Cerebellar cortex (tissue), 1 donor: ENCODE measurements at regions not wholly inside any gene's neighbourhood (a gene's known extent, or its start where the extent isn't known, plus 50 kb on each side); places are given as distances from the start of the nearest gene placed in this dataset.

Experiments
- DNase-seq: peaks from one replicate; pipeline ENCODE4 v3.0.0-alpha.2; 2015; ENCODE audit warnings: low spot score

DNA sequence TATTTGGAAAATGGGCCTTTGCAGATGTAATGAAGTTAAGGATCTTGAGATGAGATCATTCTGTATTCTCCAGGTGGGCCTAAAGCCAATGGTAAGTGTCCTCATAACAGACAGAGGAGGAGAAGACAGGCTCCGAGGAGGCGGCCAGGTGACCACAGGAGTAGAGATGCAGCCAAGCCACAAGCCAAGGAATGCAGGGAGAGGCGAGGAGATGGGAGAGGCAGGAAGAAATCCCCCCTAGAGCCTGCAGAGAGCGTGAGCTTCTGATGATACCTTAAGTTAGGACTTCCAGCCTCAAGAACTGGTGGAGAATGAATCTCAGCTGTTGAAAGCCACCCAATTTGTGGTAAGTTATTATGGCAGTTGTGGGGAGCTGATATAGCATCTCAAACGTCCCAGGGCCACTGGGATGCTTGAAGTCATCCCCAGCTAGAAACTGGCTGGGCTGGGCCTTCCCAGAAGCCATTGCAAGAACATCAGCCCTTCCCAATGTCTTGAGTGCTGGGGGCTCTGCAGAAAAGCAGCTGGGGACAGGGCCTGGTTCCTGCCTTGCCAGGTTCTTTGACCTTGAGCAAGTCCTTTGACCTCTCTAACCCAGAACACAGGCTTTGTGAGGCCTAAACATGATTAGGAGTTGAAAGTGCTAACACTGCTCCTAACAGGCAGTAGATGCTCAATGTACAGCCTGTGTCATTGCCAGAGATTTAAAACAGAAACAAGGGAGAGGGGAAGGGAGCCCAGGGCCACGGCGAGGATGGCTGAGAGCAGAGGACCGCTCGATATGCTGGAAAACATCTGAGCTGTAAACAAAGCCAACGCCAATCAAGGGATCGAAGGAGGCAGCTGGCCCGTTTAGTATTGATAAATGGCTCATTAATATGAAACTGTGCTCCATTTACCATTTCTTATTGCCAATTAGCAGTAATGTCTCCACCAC is 632.3 kb downstream of the TBC1D22A start:
- no peak for DNase-seq

- no peak for DNase-seq
These were observed 630.7 kb downstream of the TBC1D22A start for GRCh38 chr22:47393191-47393590.

DNA sequence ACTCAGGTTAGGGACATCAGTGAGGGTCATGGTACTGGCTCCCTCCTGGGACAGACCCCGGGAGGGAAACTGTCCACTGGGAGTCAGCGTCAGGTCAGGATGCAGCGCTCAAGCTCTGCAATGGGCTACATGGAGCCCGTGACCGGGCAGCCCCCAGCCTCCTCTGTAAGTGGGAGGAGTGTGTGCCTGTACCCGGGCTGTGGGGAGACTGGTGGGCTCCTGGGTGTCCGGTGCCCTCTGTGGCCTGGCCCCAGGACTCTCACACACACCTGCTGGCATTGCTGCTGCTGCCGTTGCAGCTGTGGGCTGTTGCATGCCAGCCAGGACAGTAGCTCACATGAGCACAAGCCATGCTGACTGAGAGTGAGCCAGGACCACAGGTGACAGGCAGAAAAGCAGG is 630.3 kb downstream of the TBC1D22A start:
- DNase-seq = no peak

DNA sequence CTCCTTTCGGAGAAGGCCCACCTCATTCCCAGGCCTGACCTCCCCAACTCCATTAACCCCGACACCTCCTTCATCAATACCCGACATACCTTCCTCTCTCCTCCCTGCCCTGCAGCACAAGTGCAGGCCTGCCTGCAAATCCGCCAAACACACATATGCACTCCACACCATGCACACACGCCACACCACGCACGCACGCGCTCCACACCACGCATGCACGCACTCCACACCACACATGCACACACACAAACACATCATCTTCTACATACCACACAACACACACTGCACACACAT is 629.6 kb downstream of the TBC1D22A start:
- no peak for DNase-seq

- no peak for DNase-seq
These were observed 629.0 kb downstream of the TBC1D22A start for GRCh38 chr22:47391169-47392053.

DNA sequence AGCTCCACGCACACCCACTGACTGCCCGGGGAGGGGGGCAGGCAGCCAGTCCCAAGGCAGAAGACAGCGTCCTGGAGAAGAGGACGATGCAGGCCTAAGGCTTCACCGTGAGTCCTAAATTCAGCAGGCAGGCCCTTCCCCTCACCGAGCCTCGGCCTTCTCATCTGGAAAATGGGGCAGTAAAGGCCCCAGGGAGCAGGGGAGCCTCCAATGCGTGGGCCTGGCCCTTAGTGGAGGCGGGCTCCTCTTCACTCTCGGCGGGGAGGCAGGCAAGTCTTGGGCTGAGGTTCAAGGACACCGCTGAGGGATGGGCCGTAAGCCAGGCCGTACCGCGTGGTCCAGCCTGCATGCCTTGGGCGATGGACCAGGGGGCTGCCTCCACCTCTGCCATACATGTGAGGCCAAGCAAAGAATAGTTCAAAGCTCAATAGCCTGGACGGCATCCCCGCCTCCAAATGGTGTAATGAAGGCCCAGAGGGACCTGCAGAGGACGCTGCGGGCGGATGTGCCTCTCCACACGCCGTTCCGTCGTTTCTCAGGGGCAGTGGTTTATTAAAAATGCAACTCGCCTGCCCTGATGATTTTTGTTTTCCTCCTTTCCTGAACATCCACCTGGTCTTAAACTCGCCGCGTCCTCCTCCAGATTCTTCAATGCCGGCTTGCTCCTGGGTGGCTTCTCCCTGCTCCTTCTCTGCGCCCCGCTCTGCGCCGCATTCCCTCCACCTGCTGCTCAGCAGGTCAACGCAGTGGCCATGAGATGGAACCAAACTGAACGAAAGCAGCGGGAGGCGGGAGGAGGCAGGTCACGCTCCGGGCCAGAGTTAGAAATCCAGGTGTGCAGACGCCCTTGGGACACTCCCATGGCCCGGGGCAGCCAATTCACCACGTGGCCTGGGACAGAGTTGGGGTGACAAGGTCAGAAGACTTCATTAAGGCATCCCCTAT is 627.8 kb downstream of the TBC1D22A start:
- DNase-seq = no peak

- no peak for DNase-seq
These were observed 626.8 kb downstream of the TBC1D22A start for GRCh38 chr22:47389201-47389600.

DNA sequence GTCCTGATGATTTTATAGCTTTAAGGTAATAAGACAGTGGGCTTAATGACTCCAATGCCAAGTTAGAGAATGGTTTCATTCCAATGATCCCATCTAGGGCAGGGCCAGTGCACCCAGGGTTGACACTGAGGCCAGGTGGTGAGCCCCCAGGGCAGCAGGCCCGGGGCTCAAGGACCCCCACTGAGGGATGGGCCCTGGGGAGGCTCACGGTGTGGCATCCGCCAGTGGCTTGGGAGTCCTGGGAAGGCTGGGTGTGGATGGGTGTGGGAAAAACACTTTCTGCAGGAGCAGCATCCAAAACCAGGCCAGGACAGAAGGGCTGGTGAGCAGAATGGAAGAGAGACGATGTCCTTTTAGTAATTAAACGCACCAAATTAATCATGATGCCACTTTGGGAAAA is 626.3 kb downstream of the TBC1D22A start:
- DNase-seq = no peak

- no peak for DNase-seq
These were observed 625.9 kb downstream of the TBC1D22A start for GRCh38 chr22:47388331-47388730.

- no peak for DNase-seq
These were observed 624.5 kb downstream of the TBC1D22A start for GRCh38 chr22:47386812-47387510.

DNA sequence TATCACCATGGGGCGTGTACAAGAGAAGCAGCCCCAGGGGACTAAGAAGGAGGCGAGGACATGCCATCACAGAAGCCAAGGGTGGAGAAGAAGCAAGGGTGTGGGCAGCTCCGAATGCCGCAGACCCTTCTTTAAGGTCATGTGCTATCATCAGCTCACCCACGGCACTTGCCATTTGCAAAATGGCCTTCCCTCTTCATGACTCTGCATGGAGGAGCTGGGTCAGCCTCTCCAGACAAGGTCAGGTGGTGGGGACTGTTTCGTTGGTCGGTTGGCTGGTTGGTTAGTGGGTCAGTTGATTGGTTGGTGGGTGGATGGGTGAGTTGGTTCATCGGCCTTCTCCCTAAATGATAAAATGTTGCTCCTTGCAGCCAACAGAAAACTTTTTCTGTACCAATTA is 622.5 kb downstream of the TBC1D22A start:
- no peak for DNase-seq

DNA sequence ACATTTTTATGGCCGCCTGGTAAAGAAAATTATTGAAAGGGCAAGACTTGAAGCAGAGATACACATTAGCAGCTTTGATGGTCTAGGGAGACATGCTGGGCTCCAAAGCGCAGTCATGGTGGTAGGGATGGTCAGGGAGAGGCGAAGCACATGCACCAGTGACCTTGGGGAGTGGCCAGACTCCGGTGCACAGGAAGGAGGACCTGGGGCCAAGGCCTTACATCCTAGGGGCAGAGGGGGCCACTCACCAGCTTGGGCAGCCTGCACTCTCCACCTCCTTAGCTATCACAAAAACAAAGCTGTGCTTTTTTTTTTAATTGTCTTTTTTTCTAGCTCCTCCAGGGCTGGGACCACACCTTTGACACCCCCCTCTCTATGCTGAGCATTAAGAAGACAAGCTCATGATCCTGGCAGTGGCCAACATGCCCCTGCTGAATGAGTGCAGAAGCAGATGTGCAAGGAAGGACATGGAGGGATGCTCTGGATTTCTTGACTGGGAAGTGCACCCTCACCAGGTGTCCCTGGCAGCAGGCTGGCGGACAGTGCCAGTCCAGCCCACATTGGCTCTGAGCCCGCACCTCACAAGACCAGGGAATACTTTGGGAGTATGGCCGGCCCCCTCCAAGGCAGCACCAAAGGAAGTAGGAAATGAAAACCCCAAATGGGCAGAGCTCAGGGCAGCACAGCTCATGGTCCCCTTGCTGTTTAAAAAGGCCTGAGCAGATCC is 619.9 kb downstream of the TBC1D22A start:
- no peak for DNase-seq

DNA sequence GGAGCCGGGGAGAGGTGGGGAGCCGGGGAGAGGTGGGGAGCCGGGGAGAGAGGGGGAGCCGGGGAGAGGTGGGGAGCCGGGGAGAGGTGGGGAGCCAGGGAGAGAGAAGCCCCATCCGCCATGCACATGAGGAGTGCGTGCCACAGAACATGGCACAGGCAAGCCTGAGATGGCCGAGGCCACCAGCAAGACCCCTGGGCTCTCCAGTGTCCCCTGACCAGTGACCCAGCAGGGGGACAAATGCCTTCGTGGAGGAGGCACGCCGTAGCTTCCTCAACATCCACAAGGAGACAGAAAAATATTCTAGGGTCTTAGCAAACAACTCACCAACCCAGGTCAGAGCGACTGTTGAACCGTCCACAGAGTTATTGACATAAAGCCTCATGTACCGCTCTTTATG is 618.8 kb downstream of the TBC1D22A start:
- no peak for DNase-seq

- DNase-seq = no peak
These were observed 618.2 kb downstream of the TBC1D22A start for GRCh38 chr22:47380692-47381091.

DNA sequence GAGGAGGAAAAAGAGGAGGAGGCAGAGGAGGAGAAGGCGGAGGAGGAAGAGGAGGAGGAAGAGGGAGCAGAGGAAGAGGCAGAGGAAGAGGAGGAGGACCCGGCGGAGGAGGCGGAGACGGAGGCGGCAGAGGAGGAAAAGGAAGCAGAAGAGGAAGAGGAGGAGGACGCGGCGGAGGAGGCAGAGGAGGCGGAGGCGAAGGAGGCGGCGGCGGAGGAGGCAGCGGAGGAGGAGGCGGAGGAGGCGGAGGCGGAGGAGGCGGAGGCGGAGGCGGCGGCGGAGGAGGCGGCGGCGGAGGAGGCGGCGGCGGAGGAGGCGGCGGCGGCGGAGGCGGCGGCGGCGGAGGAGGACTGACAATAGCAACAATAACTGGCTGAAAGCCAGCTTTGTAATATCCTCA is 616.6 kb downstream of the TBC1D22A start:
- no peak for DNase-seq

GRCh38 chr22:47377926-47378560 is 615.6 kb downstream of the TBC1D22A start:
- no peak for DNase-seq

- DNase-seq = no peak
These were observed 614.6 kb downstream of the TBC1D22A start for GRCh38 chr22:47376901-47377505.

- no peak for DNase-seq
These were observed 613.9 kb downstream of the TBC1D22A start for GRCh38 chr22:47376322-47376700.

GRCh38 chr22:47375621-47376321 is 613.3 kb downstream of the TBC1D22A start:
- no peak for DNase-seq
